ENCODE measurements at regions not wholly inside any gene's neighbourhood (a gene's known extent, or its start where the extent isn't known, plus 50 kb on each side); places are given as distances from the start of the nearest gene placed in this dataset.

DNA sequence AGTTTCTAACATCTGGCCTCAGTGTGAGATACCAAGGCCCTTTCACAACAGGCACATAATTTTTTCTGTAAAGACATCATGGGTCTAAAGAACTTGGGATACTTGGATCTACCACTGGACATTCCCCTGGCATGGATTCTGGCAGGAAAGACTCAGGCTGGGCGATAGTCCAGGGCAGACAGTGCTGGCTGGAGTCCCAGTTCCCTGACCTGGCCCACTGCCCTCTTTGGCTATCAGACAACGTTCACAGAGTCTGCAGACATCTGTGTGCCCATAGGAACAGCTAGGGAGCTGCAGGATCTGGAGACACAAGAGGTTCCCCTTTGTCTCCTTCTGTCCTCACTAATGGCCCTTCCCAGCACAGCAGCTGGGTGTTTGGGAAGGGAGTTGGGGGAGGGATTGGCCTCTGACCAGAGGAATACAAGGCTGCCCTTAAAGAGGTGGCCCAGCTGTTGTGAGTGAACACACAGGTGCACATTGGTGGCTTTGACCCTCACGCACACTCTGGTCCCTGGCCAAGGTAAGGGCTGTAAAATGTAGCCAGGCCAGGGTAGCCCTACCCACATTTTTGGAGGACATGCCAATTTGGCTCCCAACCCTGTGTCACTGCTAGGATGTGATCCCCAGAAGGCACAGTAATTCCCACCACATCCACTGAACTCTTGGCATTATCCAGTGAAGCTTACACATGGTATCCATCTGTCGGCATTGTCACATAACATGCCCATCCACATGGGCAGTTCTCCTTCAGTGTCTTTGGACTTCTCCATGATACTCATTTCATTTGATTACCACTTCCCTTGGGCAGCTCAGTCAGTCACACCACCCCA is 72.3 kb downstream of the SOX3 start:
- H2AFZ ChIP-seq (ENCODE audit: low read depth, low read length) = no peak overlapping the region
- no peaks in the 10 kb centered on the region for H3K79me2 ChIP-seq (ENCODE audit: control insufficient read depth, insufficient read depth, low read length)
- H3K9me3 ChIP-seq (replicated peaks; ENCODE audit: control insufficient read depth, insufficient read depth, low read length) = no peaks in the 10 kb centered on the region
- dilution Hi-C loops (cut with MboI; ENCODE audit: extremely low pct_ligation_motif_present, low sequenced_read_pairs) (no loop called here), intact Hi-C loops (cut with micrococcal nuclease) (no loop called here)
- H3K27me3 ChIP-seq (ENCODE audit: control insufficient read depth in 2 of 2, insufficient read depth in 2 of 2, low read length in 2 of 2) = no peaks in the 10 kb centered on the region
- H3K4me3 ChIP-seq (replicated peaks in 1 of 3; ENCODE audit: insufficient read depth in 1 of 3, low read depth in 1 of 3, low read length in 3 of 3) = no peak overlapping the region
- no peak overlapping the region for H3K27ac ChIP-seq (ENCODE audit: insufficient read depth, low read depth, low read length)
- H3K9ac ChIP-seq (replicated peaks; ENCODE audit: extremely low read depth, insufficient read depth, low read length) = no peak overlapping the region
- H3K9me1 ChIP-seq (replicated peaks; ENCODE audit: control insufficient read depth, extremely low read depth, insufficient read depth, low read length) = no peaks in the 10 kb centered on the region
- DNase-seq (ENCODE audit: low read depth, low spot score) = no peak
- ChIA-PET POLR2A (no interaction called here), CTCF (no interaction called here)
- H3K4me1 ChIP-seq (ENCODE audit: control insufficient read depth, extremely low read depth, insufficient read depth, low read length) = no peaks in the 10 kb centered on the region
- no peaks in the 10 kb centered on the region for H4K20me1 ChIP-seq (replicated peaks; ENCODE audit: control insufficient read depth, extremely low read depth, insufficient read depth, low read length)
- no peak for FAIRE-seq
- H3K36me3 ChIP-seq (ENCODE audit: control insufficient read depth in 2 of 2, extremely low read depth in 1 of 2, insufficient read depth in 2 of 2, low read length in 2 of 2) = no peaks in the 10 kb centered on the region
- TF ChIP-seq JUN (IDR thresholded peaks at IDR 0.05; ENCODE audit: borderline replicate concordance, insufficient read depth, insufficient read length, low read depth) = no peak
- TF ChIP-seq, protein P1, sequence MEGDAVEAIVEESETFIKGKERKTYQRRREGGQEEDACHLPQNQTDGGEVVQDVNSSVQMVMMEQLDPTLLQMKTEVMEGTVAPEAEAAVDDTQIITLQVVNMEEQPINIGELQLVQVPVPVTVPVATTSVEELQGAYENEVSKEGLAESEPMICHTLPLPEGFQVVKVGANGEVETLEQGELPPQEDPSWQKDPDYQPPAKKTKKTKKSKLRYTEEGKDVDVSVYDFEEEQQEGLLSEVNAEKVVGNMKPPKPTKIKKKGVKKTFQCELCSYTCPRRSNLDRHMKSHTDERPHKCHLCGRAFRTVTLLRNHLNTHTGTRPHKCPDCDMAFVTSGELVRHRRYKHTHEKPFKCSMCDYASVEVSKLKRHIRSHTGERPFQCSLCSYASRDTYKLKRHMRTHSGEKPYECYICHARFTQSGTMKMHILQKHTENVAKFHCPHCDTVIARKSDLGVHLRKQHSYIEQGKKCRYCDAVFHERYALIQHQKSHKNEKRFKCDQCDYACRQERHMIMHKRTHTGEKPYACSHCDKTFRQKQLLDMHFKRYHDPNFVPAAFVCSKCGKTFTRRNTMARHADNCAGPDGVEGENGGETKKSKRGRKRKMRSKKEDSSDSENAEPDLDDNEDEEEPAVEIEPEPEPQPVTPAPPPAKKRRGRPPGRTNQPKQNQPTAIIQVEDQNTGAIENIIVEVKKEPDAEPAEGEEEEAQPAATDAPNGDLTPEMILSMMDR (IDR thresholded peaks at IDR 0.05; ENCODE audit: extremely low read depth in 1 of 2, insufficient read depth in 1 of 2, low read depth in 1 of 2, low read length in 2 of 2) = no peak
- no peak for TF ChIP-seq GATA2 (IDR thresholded peaks at IDR 0.05; ENCODE audit: insufficient read depth, insufficient read length, low read depth, low read length)
- TF ChIP-seq, protein P2, sequence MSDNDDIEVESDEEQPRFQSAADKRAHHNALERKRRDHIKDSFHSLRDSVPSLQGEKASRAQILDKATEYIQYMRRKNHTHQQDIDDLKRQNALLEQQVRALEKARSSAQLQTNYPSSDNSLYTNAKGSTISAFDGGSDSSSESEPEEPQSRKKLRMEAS (IDR thresholded peaks at IDR 0.05; ENCODE audit: insufficient read depth, insufficient read length) = no peak
- TF ChIP-seq FOS (IDR thresholded peaks at IDR 0.05; ENCODE audit: borderline replicate concordance, insufficient read depth, low read length) = no peak
- TF ChIP-seq POLR2AphosphoS5 (IDR thresholded peaks at IDR 0.05; ENCODE audit: insufficient read depth, low read depth, low read length) = no peak
- TF ChIP-seq EZH2 (IDR thresholded peaks at IDR 0.05; ENCODE audit: borderline replicate concordance, low read depth, low read length, severe bottlenecking) = no peak
- no peak for TF ChIP-seq MYC (IDR thresholded peaks at IDR 0.05; ENCODE audit: low read depth, low read length)
- H3K4me2 ChIP-seq (ENCODE audit: insufficient read depth, low read length) = no peak overlapping the region
- BruUV-seq (replicated peaks) = no TSS peak

All from endothelial cell of umbilical vein (primary cell).